C1 segment of cervical spinal cord (tissue), 14 donors: ENCODE measurements at regions not wholly inside any gene's neighbourhood (a gene's known extent, or its start where the extent isn't known, plus 50 kb on each side); places are given as distances from the start of the nearest gene placed in this dataset.
"Not testable (repeated sequence)": the region's sequence is repeated elsewhere in the genome, so short reads cannot be mapped to it uniquely, and the experiment has no call there.

ENCODE experiments used
- DNase-seq, 14 donors: peaks; one replicate each; lab custom pipeline; 2025; lab: John Stamatoyannopoulos, UW

DNA sequence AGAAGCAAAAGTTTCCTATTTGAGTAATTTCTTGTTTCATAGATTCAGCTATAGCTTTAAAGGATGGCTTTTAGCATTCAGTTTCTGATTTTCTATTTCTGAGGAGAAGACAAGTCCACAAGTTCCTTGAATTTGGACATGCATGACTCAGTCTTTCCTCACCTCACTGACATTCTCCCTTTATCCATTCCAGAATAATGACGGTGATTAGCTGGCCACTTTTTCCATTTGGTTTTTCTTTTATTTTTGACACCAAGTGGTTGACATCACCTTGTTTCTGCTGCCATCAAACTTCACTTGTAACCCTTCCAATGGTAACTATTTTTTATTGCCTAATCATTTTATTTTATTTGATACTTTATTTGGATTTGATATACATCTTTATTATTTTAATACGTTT, 404.4 kb upstream of the KCNMB2 start:
- no peak for DNase-seq

DNA sequence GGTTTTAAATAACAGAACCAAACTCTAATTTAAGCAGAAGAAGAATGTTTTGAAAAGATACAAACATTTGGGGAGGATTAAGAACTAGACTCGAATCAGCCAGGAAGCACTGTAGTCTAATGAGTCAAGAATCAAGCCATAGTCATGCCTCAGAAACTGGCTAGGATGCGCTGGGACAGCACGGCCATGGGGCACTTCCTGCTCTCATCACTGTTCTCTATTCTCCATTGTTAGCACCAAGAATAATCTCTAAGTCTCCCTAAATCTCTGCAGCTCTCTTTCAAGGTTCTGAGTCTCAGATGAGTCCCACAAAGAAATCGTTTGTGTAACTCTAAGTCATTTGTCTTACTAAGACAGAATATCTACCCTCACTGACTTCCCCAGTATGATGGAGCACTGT, 399.0 kb upstream of the KCNMB2 start:
- no peak for DNase-seq

DNA sequence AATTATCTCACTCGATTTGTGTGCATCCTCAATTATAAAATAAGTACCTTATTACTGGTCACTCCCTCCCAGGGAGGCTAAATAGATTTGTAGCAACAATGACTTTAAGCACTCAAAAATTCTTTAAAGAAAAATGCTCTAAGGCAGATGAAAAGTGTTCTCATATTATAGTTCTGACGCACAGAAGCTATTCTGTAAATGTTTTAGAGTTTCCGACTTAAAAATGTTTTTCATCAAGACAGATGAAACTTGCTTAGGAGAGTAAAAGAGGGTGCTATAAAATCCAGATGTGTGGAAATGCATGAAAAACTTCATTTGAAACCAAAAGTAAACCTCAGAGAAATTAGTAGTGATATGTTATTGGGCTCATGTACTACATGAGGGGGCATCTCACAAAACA, 398.4 kb upstream of the KCNMB2 start:
- no peak for DNase-seq

DNA sequence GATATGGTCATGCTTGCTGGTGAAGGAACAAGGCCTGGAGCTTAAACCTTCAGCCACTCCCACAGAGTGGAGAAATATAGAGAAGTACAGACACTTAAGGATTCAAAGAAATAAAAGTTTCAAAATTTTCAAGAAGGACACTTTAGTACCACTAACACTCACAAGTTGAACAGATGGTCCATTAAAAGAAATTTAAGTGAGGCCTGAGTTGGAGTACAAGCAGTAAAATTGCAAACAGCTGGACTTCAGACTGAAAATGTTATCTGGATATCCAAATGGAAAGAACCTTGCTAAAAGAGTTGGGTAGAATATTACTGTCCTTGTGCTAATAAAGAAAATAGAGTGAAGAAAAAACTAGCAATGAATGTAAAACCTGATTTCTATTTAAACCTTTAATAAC, 397.1 kb upstream of the KCNMB2 start:
- no peak for DNase-seq

DNA sequence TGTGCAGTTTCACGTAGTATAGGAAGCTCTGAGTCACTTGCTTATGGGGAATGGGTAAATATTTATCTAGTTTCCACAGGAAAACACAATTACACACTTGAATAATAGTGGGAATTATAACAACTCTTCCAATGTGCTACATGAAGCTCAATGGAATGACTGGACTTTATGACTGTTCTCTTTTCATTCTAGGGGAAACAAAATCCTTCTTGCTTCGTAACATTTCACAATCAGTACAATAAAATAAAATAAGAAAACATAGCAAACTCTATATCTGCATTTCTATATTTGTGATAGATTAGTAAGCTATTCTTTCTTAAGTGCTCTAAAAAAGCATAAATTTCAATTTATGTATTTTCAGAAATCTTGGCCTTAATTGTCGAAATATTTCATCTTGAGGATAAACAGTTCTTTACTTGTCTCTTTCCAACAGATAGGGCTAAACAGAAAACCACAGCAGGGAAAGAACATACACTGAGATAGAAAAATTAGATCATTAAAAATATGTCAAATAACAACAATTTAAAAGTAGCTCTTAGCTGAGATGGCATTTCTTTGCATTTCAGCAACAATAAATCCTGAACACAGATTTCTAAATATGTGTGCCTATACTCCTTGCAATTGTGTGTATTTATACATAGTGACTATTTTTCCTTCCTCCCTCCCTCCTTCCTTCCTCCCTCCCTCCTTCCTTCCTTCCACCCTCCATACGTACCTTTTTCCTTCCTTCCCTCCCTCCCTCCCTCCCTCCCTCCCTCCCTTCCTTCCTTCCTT, 395.5 kb upstream of the KCNMB2 start:
- DNase-seq = no peak

DNA sequence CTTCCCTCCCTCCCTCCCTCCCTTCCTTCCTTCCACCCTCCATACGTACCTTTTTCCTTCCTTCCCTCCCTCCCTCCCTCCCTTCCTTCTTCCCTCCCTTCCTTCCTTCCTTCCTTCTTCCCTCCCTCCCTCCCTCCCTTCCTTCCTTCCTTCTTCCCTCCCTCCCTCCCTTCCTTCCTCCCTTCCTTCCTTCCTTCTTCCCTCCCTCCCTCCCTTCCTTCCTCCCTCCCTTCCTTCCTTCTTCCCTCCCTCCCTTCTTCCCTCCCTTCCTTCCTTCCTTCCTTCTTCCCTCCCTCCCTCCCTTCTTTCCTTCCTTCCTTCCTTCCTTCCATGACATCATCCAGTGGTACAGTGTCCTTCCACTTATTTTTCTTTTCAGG, 394.9 kb upstream of the KCNMB2 start:
- DNase-seq = not testable (repeated sequence)

DNA sequence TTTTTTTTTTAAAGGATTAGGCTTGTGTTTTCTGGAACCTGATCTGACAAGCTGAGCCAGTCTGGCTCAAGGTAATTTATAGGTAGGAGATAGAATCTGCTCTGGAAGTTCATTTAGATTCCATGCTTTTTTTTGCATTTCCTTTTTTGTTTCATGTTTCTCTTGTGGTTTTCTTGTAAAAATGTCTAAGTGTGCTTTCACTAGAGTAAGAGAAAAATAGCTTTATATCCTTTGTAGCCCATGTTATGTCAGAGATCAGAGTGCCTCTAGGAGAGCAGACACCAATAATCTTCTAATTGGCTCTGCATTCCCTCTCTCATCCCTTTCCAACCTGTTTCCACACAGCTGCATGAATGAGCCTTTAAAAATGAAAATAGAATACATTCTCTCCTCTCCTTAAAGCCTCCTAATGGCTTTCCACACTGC, 389.8 kb upstream of the KCNMB2 start:
- no peak for DNase-seq

DNA sequence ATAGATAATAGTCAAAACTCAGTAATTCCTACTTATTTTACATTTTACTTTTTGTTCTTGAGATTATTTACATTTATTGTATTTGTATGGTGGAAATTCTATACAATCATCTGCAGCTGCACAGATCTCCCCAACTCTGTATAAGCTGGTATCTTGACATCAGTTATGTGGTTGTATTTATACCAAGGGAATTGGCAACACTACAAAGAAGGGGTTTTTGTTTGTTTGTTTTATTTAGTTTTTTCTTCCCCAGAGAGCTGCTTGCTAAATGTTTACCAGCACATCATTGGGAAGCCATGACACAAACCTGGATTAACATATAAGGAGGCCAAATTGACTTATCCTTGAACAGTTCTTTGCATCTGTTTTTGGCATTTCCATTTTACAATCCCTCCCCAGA, 389.2 kb upstream of the KCNMB2 start:
- DNase-seq = no peak

DNA sequence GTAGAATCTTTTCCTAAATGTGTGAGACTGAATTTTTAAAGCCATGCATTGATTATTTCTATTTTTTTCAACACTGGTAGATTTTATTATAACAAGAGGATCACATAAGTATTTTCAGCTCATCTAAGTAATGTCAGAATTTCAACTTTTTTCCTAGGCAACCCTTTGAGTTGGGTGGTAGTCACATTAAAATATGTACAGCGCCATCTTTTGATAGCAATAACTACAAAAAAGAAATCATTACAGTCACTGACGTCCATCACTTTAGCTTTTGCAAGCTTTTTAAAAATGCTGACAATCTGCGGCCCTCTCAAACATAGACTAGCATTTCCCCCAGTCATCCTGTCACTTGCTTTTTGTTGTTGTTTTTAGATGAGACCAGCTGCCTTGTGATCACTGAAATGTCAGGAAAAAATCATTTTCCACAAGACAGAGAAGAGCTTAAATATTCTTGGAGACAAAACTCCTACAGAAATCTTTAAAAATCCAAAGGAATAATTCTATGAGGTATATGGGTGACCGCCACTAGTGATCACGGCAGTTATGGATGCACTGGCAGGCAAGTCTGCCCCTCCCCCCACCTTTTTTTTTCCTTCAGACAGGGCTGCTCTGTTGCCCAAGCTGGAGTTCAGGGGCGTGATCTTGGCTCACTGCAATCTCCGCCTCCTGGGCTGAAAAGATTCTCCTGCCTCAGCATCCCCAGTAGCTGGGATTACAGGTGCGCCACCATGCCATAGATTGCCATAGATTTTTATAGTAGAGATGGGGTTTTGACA, 384.0 kb upstream of the KCNMB2 start:
- peak in 1 of 14 donors; percentile 1 for DNase-seq

DNA sequence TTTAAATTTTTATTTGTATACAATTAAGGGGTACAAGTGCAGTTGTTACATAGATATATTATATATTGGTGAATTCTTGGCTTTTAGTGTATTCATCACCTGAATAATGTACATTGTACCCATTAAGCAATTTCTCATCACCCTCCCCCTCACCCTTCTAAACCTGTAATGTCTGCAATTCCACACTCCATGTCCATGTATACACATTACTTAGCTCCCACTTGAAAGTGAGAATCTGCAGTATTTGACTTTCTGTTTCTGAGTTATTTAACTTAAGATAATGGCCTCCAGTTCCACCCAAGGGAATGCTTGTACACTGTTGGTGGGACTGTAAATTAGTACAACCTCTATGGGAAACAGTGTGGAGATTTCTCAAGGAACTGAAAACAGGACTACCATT, 383.2 kb upstream of the KCNMB2 start:
- no peak for DNase-seq

DNA sequence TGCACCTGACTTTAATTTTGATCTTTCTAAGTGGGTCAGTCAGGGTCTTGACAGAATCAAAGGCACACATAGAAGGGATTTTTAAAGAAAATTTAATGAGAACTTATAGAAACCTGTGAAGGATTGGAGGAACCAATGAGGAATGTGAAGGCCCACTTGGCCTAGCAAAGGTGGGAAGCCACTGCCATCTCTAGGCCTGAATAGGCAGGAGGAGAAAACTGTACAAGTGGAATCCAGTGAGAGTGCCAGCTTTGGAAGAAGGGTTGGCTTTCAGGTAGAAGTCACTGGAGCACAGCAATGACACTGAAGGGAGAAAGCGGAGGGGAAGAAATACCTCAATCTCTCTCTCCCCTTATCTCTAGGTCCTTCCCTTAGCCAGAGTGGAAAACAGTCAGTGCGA, 380.7 kb upstream of the KCNMB2 start:
- no peak for DNase-seq

DNA sequence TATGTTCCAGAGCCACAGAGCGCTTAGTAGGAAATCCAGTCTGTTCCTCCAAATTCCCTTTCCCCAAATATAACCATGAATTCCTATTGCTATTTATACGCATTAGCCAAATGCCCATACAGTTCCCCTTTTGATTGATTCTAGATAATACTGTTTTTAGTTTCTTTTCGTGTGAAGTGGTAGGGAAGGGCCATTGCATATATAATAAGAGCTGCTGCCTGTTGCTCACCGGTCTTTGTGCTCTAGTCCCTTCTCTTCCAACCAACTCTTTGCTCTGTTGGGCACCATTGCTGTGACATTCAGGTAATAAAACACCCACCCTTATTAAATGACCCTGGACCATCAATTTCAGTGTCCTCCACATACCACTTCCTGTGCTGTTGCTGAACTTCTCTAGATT, 379.9 kb upstream of the KCNMB2 start:
- DNase-seq = no peak

DNA sequence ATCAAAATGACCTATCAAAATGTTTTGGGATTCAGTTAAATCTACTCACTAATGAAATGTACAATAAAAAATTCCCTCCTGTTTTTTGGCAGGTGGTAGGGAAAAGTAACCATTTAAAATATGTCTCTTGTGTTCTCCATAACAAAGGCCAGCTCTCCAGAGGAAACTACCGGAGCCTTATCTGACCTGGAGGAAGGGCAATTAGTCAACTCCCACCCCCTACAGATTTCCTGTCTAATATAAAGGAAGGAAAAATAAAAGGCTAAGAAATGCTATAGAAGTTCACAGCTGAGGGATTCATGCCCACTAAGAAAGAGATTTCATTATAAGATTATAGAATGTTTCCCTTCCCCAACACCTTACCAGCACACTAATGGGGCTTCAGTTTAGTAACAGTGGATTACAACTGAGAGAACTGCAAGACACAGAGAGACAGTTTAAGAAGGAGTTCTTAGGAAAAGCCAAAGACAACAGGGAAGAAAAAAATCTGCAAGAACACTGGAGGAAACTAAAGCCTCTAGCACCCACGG, 376.5 kb upstream of the KCNMB2 start:
- DNase-seq = no peak

DNA sequence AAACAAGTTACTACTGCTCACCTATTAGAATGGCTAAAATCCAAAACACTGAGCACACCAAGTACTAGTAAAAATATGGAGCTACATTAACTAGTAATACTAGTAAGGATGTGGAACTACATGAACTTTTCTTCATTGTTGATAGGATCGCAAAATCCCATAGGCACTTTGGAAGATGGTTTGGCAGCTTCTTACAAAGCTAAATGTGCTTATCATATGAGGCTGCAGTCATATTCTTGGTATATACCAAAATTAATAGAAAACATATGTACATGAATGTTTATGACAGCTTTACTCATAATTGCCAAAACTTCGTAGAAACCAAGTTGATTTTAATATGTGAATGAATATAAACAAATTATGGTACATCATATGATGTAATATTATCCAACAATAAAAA, 366.8 kb upstream of the KCNMB2 start:
- DNase-seq = no peak

DNA sequence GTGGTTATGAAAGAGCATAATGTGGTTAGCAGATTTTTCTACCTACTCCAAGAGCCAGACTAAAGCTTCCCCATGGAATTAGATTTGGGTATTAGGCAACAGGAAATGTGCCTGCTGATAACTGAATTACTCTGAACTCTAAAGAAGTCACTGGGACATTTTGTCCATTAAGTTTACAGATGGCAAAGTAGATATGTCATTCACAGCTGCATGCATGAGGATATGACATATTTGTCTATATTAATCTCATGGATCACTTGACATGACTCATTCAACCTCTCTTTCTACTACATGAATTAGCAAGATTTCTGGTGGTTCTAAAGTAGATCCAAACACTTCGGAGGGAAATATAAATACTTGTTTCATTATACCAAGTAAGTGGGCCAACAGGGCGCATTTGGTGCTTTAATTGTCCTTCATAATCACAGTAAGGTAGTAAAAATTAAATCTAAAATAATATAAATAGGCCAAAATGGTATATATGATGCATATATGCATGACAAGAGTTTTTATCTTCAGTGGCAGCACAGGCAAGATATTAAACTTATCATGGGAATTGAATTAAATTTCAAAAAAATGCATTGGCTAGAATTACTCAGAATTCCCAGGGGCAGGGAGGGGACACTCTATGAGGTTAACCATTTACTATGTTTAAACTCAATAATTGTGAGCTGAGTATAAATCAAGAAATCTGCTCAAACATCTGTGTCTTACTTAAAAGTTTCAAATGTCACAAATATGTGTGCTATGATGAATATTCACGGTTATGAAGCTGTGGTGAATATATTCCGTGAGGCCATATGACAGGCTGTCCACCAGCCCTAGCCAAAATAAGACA, 365.3 kb upstream of the KCNMB2 start:
- DNase-seq = no peak

DNA sequence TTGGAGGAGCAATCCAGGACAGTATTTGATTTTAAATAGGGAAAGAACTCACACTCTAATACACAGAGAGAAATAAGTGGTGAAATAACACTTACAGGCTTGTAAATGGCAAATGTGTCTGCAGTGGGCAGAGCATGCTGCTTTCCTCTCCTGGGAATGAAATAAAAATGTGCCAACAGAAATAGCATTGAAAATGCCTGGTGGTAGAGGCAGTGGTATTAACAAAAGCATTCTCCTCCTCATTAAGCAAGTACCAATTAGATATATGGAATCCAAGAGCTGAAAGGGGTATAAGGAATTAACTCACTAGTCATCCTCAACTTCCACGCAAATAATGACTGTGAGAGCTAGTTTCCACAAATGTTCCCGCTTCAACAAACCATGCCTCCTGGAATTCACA, 364.1 kb upstream of the KCNMB2 start:
- no peak for DNase-seq

DNA sequence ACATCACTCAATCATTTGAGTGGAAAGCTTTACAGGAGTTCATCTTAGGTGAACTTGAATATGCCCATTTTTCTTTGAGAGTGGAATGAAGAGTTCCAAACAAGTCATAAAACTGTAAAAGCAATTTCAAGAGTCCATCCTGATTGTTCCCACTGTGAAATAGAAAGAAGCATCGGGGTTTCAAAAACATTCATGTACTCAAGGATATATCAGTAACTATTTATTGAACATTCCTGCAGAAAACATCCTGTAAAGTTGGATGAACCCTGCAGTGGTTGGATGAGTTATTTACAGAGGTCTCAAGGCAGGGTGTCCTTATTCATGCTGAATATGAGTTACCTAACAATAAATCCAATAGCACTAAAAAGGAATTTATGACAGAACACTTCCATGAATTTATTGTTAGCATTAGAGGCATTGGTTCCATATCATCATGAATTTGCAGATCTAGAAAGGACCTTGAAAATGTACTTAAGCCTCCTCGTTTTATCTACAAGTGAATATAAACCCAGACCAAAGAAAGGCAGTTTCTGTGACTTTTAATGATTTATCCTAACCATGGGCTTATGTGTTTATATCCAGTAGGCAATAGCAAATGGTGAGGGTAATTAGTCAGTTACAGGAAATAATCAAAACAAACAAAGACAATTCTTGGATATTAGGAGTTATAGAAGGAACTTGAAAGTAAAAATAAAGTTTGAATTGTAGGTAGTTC, 361.9 kb upstream of the KCNMB2 start:
- no peak for DNase-seq

DNA sequence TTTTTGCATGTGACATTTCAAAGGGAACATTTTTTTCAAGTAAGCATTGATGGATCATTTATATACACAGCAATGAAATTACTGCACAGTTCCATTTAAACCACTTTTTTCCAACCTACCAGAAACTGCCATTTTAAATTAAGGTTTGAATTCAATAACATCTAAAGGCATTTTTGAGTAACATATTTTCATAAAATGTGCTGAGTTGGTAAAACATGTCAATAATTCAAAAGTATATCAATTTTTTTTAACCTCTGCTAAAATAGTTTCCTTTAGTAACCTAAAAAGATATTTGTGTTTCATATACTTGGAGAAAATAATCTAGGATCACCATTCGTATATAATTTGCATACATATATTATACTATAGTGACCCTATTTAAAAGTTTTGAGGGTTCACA, 355.1 kb upstream of the KCNMB2 start:
- no peak for DNase-seq

DNA sequence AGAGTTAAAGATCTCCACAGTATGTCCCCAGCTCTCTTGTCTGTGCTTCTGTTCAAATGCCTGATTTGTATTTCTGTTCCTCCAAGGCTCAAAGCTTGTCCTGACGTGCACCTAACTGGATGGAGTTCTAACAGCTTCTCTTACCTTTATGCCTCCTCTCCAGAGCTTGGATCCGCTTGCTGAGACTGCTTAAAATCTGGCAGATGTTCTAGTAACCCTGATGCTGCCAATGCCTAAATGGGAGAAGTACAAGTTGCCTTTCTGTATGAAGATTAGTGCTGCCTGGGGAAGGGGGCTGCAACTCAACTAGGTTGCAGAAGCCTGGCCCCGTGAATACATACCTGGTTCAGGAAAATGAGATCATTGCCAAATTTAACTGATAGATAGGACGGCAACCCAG, 354.5 kb upstream of the KCNMB2 start:
- no peak for DNase-seq

DNA sequence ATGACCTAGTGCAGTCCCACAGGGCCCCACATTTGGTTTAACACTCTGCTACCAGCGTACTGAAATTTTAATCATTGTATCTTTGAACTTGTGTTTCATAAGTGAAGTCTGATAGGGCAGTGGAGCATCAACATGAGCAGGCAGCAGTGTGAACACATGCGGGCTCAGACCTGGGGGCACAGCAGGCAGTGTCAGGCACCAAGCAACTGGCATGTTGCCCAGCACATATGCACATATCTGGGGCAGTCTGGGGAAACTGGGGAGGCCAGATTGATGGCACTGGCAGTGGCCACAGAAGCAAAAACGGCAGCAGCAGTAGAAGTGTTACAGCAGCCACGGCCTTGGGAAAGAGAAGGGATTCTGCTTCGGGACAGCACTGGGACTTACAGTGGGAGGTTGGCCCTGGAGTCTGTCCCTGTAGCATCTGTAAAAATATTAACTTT, 353.9 kb upstream of the KCNMB2 start:
- DNase-seq = peak in 8 of 14 donors; percentile 2 to 79 (median 18)

DNA sequence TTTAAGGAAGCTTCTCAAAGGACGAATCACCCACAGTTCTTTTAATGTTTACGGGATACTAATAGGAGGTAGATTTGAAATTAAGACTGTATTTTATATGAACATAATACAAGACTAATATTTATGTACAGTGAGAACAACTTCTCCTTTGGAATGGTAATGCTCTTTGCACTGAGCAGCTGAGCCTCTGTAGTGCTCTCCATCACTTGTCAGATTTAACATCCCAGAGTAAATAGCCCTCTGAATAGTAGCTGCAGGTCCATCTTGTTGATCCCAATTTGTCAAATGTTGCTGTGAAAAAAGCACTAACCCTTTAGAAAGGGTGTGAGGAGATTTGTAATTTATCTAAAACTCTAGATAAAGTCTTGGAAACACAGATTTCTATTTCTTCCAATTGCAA, 351.4 kb upstream of the KCNMB2 start:
- DNase-seq = no peak
